ENCODE measurements at regions not wholly inside any gene's neighbourhood (a gene's known extent, or its start where the extent isn't known, plus 50 kb on each side); places are given as distances from the start of the nearest gene placed in this dataset.
"Not testable (repeated sequence)": the region's sequence is repeated elsewhere in the genome, so short reads cannot be mapped to it uniquely, and the experiment has no call there.

DNA sequence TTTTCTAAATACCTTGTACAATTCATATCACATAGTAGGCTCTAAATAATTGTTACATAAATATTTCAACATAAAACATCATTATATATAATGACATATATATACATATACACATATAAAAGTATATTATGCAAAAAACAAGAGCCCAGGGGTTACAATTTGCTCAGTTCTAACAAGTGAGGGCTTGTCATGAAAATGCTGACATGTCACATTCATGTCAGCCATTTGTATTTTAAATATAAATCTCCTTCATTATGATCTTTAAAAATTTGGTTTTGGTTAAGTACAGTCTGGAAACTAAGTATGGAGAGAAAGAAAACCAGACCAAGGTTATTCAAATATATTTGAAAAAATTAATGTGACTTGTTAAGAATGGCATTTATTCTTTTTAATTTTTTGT lies 2745.4 kb downstream of the PCDH7 start:
- Histone ChIP-seq H3K4me1 (ENCODE audit: insufficient read depth, low read length) (no peaks in the 10 kb centered on the region), H3K9ac (ENCODE audit: low read length) (no peak overlapping the region), H3K9me3 (ENCODE audit: low read length) (no peaks in the 10 kb centered on the region), H3K27me3 (ENCODE audit: control insufficient read depth in 1 of 2, insufficient read depth in 2 of 2, low read length in 2 of 2) (no peaks in the 10 kb centered on the region), H3K36me3 (ENCODE audit: insufficient read depth, low read length) (no peaks in the 10 kb centered on the region), H3K4me3 (ENCODE audit: low read depth in 1 of 2, low read length in 2 of 2) (no peak overlapping the region), H3K27ac (ENCODE audit: low read depth, low read length) (no peak overlapping the region)

- Histone ChIP-seq H3K4me1 (ENCODE audit: insufficient read depth, low read length) (no peaks in the 10 kb centered on the region), H3K27me3 (ENCODE audit: control insufficient read depth in 1 of 2, insufficient read depth in 2 of 2, low read length in 2 of 2) (no peaks in the 10 kb centered on the region), H3K4me3 (ENCODE audit: low read depth in 1 of 2, low read length in 2 of 2) (no peak overlapping the region), H3K9ac (ENCODE audit: low read length) (no peak overlapping the region), H3K36me3 (ENCODE audit: insufficient read depth, low read length) (no peaks in the 10 kb centered on the region), H3K27ac (ENCODE audit: low read depth, low read length) (no peak overlapping the region), H3K9me3 (ENCODE audit: low read length) (no peaks in the 10 kb centered on the region)
Measured at GRCh38 chr4:33467291-33467690, 2747.1 kb downstream of the PCDH7 start.

- Histone ChIP-seq H3K9ac (ENCODE audit: low read length) (no peak overlapping the region), H3K27ac (ENCODE audit: low read depth, low read length) (no peak overlapping the region), H3K4me3 (ENCODE audit: low read depth in 1 of 2, low read length in 2 of 2) (no peak overlapping the region), H3K4me1 (ENCODE audit: insufficient read depth, low read length) (no peaks in the 10 kb centered on the region), H3K27me3 (ENCODE audit: control insufficient read depth in 1 of 2, insufficient read depth in 2 of 2, low read length in 2 of 2) (no peaks in the 10 kb centered on the region), H3K36me3 (ENCODE audit: insufficient read depth, low read length) (no peaks in the 10 kb centered on the region), H3K9me3 (ENCODE audit: low read length) (no peaks in the 10 kb centered on the region)
Measured at GRCh38 chr4:33470805-33471204, 2750.6 kb downstream of the PCDH7 start.

DNA sequence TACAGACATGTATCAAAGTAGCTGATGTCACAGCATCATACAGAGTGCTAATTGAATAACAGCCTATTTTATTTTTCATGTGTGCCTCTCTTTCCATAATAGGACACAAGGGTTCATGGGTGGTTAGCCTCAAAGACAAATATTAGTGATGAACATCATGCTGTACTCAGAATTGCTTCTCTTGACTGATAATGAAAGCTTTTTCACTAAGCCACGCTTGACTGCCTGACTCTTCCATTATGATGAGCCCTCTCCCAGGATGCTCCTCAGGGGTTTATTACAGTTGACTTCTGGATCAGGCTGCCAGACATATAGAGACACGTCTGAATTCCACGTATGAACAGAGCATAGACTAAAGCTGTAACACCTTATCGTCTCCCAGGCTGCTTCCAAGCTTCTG lies 2757.5 kb downstream of the PCDH7 start:
- H3K27me3 ChIP-seq (ENCODE audit: control insufficient read depth in 1 of 2, insufficient read depth in 2 of 2, low read length in 2 of 2) = no peaks in the 10 kb centered on the region
- H3K4me1 ChIP-seq (ENCODE audit: insufficient read depth, low read length) = no peaks in the 10 kb centered on the region
- H3K9ac ChIP-seq (ENCODE audit: low read length) = no peak overlapping the region
- no peaks in the 10 kb centered on the region for H3K36me3 ChIP-seq (ENCODE audit: insufficient read depth, low read length)
- no peak overlapping the region for H3K27ac ChIP-seq (ENCODE audit: low read depth, low read length)
- H3K4me3 ChIP-seq (ENCODE audit: low read depth in 1 of 2, low read length in 2 of 2) = no peak overlapping the region
- H3K9me3 ChIP-seq (ENCODE audit: low read length) = no peaks in the 10 kb centered on the region

- H3K9ac ChIP-seq (ENCODE audit: low read length) = no peak overlapping the region
- no peaks in the 10 kb centered on the region for H3K27me3 ChIP-seq (ENCODE audit: control insufficient read depth in 1 of 2, insufficient read depth in 2 of 2, low read length in 2 of 2)
- H3K36me3 ChIP-seq (ENCODE audit: insufficient read depth, low read length) = no peaks in the 10 kb centered on the region
- H3K9me3 ChIP-seq (ENCODE audit: low read length) = no peaks in the 10 kb centered on the region
- H3K27ac ChIP-seq (ENCODE audit: low read depth, low read length) = no peak overlapping the region
- H3K4me1 ChIP-seq (ENCODE audit: insufficient read depth, low read length) = no peaks in the 10 kb centered on the region
- no peak overlapping the region for H3K4me3 ChIP-seq (ENCODE audit: low read depth in 1 of 2, low read length in 2 of 2)
Measured at GRCh38 chr4:33482773-33483172, 2761.5 kb downstream of the ARAP2 start.

- H3K27me3 ChIP-seq (ENCODE audit: control insufficient read depth in 1 of 2, insufficient read depth in 2 of 2, low read length in 2 of 2) = no peaks in the 10 kb centered on the region
- no peak overlapping the region for H3K27ac ChIP-seq (ENCODE audit: low read depth, low read length)
- H3K4me1 ChIP-seq (ENCODE audit: insufficient read depth, low read length) = no peaks in the 10 kb centered on the region
- H3K9ac ChIP-seq (ENCODE audit: low read length) = no peak overlapping the region
- no peaks in the 10 kb centered on the region for H3K36me3 ChIP-seq (ENCODE audit: insufficient read depth, low read length)
- H3K4me3 ChIP-seq (ENCODE audit: low read depth in 1 of 2, low read length in 2 of 2) = no peak overlapping the region
- H3K9me3 ChIP-seq (ENCODE audit: low read length) = no peaks in the 10 kb centered on the region
Measured at GRCh38 chr4:33485111-33485510, 2759.2 kb downstream of the ARAP2 start.

GRCh38 chr4:33493231-33493630 lies 2751.1 kb downstream of the ARAP2 start:
- no peak overlapping the region for H3K4me3 ChIP-seq (ENCODE audit: low read depth in 1 of 2, low read length in 2 of 2)
- H3K27me3 ChIP-seq (ENCODE audit: control insufficient read depth in 1 of 2, insufficient read depth in 2 of 2, low read length in 2 of 2) = no peaks in the 10 kb centered on the region
- no peak overlapping the region for H3K9ac ChIP-seq (ENCODE audit: low read length)
- no peaks in the 10 kb centered on the region for H3K4me1 ChIP-seq (ENCODE audit: insufficient read depth, low read length)
- no peak overlapping the region for H3K27ac ChIP-seq (ENCODE audit: low read depth, low read length)
- H3K36me3 ChIP-seq (ENCODE audit: insufficient read depth, low read length) = no peaks in the 10 kb centered on the region
- no peaks in the 10 kb centered on the region for H3K9me3 ChIP-seq (ENCODE audit: low read length)

DNA sequence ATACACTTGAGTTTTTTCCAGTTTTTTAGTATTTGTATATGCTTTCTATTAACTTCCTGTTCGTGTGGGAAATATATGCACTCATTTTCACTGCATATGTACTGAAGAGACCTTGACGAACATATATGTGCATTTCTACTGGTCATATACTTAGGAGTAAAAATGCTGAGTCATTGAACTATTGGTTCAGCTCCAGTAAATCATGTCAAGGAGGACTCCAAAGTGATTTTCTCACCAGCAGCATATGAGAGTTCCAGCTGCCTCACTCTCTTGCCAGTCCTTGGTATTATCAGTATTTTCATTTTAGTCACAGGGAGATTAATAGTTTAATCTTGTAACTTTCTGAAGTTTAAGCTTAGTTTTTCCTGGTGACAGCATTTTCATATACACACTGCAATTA lies 2750.2 kb downstream of the ARAP2 start:
- Histone ChIP-seq H3K9ac (ENCODE audit: low read length) (no peak overlapping the region), H3K27ac (ENCODE audit: low read depth, low read length) (no peak overlapping the region), H3K4me1 (ENCODE audit: insufficient read depth, low read length) (no peaks in the 10 kb centered on the region), H3K27me3 (ENCODE audit: control insufficient read depth in 1 of 2, insufficient read depth in 2 of 2, low read length in 2 of 2) (no peaks in the 10 kb centered on the region), H3K4me3 (ENCODE audit: low read depth in 1 of 2, low read length in 2 of 2) (no peak overlapping the region), H3K36me3 (ENCODE audit: insufficient read depth, low read length) (no peaks in the 10 kb centered on the region), H3K9me3 (ENCODE audit: low read length) (no peaks in the 10 kb centered on the region)

GRCh38 chr4:33501587-33501986 lies 2742.7 kb downstream of the ARAP2 start:
- not testable (repeated sequence) for H3K9me3 ChIP-seq (ENCODE audit: low read length); H3K36me3 ChIP-seq (ENCODE audit: insufficient read depth, low read length); H3K9ac ChIP-seq (ENCODE audit: low read length); H3K27me3 ChIP-seq (ENCODE audit: control insufficient read depth in 1 of 2, insufficient read depth in 2 of 2, low read length in 2 of 2); H3K4me3 ChIP-seq (ENCODE audit: low read depth in 1 of 2, low read length in 2 of 2); H3K27ac ChIP-seq (ENCODE audit: low read depth, low read length); H3K4me1 ChIP-seq (ENCODE audit: insufficient read depth, low read length)

DNA sequence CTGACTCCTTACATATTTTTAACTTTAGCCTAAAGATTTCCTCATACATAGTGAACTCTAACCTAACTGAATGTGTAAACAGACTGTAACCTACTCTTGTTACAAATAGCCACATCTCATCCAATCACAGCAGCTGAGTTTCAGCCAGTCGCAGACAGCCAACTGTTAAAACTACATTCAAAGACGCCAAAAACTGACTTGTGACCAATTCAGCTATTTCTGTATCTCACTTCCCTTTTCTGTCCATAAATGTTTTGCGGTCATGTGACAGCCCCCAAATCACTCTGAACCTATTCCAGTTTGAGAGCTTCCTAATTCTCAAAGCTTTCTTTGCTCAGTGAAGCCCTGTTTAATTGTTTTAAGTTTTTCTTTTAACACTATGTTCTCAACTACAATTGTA lies 2731.9 kb downstream of the ARAP2 start:
- no peaks in the 10 kb centered on the region for H3K36me3 ChIP-seq (ENCODE audit: insufficient read depth, low read length)
- H3K9me3 ChIP-seq (ENCODE audit: low read length) = no peaks in the 10 kb centered on the region
- no peak overlapping the region for H3K9ac ChIP-seq (ENCODE audit: low read length)
- H3K4me1 ChIP-seq (ENCODE audit: insufficient read depth, low read length) = no peaks in the 10 kb centered on the region
- no peaks in the 10 kb centered on the region for H3K27me3 ChIP-seq (ENCODE audit: control insufficient read depth in 1 of 2, insufficient read depth in 2 of 2, low read length in 2 of 2)
- no peak overlapping the region for H3K27ac ChIP-seq (ENCODE audit: low read depth, low read length)
- no peak overlapping the region for H3K4me3 ChIP-seq (ENCODE audit: low read depth in 1 of 2, low read length in 2 of 2)

GRCh38 chr4:33518856-33519255 lies 2725.5 kb downstream of the ARAP2 start:
- no peaks in the 10 kb centered on the region for H3K4me1 ChIP-seq (ENCODE audit: insufficient read depth, low read length)
- no peaks in the 10 kb centered on the region for H3K36me3 ChIP-seq (ENCODE audit: insufficient read depth, low read length)
- H3K27ac ChIP-seq (ENCODE audit: low read depth, low read length) = no peak overlapping the region
- H3K9me3 ChIP-seq (ENCODE audit: low read length) = no peaks in the 10 kb centered on the region
- H3K27me3 ChIP-seq (ENCODE audit: control insufficient read depth in 1 of 2, insufficient read depth in 2 of 2, low read length in 2 of 2) = no peaks in the 10 kb centered on the region
- H3K4me3 ChIP-seq (ENCODE audit: low read depth in 1 of 2, low read length in 2 of 2) = no peak overlapping the region
- H3K9ac ChIP-seq (ENCODE audit: low read length) = no peak overlapping the region

GRCh38 chr4:33532821-33533220 lies 2711.5 kb downstream of the ARAP2 start:
- H3K27me3 ChIP-seq (ENCODE audit: control insufficient read depth in 1 of 2, insufficient read depth in 2 of 2, low read length in 2 of 2) = no peaks in the 10 kb centered on the region
- no peak overlapping the region for H3K9ac ChIP-seq (ENCODE audit: low read length)
- no peaks in the 10 kb centered on the region for H3K36me3 ChIP-seq (ENCODE audit: insufficient read depth, low read length)
- H3K27ac ChIP-seq (ENCODE audit: low read depth, low read length) = no peak overlapping the region
- no peak overlapping the region for H3K4me3 ChIP-seq (ENCODE audit: low read depth in 1 of 2, low read length in 2 of 2)
- no peaks in the 10 kb centered on the region for H3K4me1 ChIP-seq (ENCODE audit: insufficient read depth, low read length)
- H3K9me3 ChIP-seq (ENCODE audit: low read length) = no peaks in the 10 kb centered on the region
